ENCODE measurements at regions not wholly inside any gene's neighbourhood (a gene's known extent, or its start where the extent isn't known, plus 50 kb on each side); places are given as distances from the start of the nearest gene placed in this dataset.

GRCh38 chr15:101120987-101121386 lies 130.9 kb downstream of the CHSY1 start:
- TF ChIP-seq CTCF (IDR thresholded peaks at IDR 0.05; ENCODE audit: insufficient read depth, low read length, missing control alignments), result no peak
- POLR2A ChIA-PET, result no interaction called here
- H3K4me3 ChIP-seq (ENCODE audit: low read depth, low read length), result no peak overlapping the region
- CTCF ChIA-PET, result interaction anchor here (0.6 to 3.6 kb wide), 9 partner anchors 13 to 203 kb away, joined by 3 to 23 read pairs (median 4); partner anchors contain the start of gene CHSY1
- no peak for DNase-seq (ENCODE audit: low read depth, low spot score)

- DNase-seq (ENCODE audit: low read depth, low spot score), result no peak
- ChIA-PET POLR2A (no interaction called here), CTCF (interaction anchor here (0.6 to 3.6 kb wide), 8 partner anchors 14 to 202 kb away, joined by 3 to 23 read pairs (median 4); partner anchors contain the start of gene CHSY1)
- TF ChIP-seq CTCF (IDR thresholded peaks at IDR 0.05; ENCODE audit: insufficient read depth, low read length, missing control alignments), result no peak
- H3K4me3 ChIP-seq (ENCODE audit: low read depth, low read length), result no peak overlapping the region
These were observed 131.4 kb downstream of the CHSY1 start for GRCh38 chr15:101120473-101120872.
